Activated naive CD8-positive, alpha-beta T cell treated with anti-CD3 and anti-CD28 coated beads, Interleukin-2, amount 50 U/mL, for 24 hours (primary cell): ENCODE measurements at regions not wholly inside any gene's neighbourhood (a gene's known extent, or its start where the extent isn't known, plus 50 kb on each side); places are given as distances from the start of the nearest gene placed in this dataset.

ENCODE experiments used
- ATAC-seq: fragments of 150-1000 bp; cut with Tn5 transposase; one replicate; pipeline ENCODE4 v1.10.0; 2021
- DNase-seq: peaks from one replicate; pipeline ENCODE4 v3.0.0; 2021
- H3K27ac Mint-ChIP-seq: one replicate; pipeline ENCODE4 v1.8.0; 2021; ENCODE audit warnings: mild to moderate bottlenecking, mixed read lengths
- H3K27me3 Mint-ChIP-seq: one replicate; pipeline ENCODE4 v1.8.0; 2021; ENCODE audit warnings: mixed read lengths
- H3K36me3 Mint-ChIP-seq: one replicate; pipeline ENCODE4 v1.8.0; 2021; ENCODE audit warnings: low read depth, mixed read lengths
- H3K4me1 Mint-ChIP-seq: one replicate; pipeline ENCODE4 v1.8.0; 2021; ENCODE audit warnings: mixed read lengths
- H3K4me3 Mint-ChIP-seq: one replicate; pipeline ENCODE4 v1.8.0; 2021; ENCODE audit warnings: mild to moderate bottlenecking, moderate library complexity, mixed read lengths
- H3K9me3 Mint-ChIP-seq: one replicate; pipeline ENCODE4 v1.8.0; 2021; ENCODE audit warnings: mixed read lengths

DNA sequence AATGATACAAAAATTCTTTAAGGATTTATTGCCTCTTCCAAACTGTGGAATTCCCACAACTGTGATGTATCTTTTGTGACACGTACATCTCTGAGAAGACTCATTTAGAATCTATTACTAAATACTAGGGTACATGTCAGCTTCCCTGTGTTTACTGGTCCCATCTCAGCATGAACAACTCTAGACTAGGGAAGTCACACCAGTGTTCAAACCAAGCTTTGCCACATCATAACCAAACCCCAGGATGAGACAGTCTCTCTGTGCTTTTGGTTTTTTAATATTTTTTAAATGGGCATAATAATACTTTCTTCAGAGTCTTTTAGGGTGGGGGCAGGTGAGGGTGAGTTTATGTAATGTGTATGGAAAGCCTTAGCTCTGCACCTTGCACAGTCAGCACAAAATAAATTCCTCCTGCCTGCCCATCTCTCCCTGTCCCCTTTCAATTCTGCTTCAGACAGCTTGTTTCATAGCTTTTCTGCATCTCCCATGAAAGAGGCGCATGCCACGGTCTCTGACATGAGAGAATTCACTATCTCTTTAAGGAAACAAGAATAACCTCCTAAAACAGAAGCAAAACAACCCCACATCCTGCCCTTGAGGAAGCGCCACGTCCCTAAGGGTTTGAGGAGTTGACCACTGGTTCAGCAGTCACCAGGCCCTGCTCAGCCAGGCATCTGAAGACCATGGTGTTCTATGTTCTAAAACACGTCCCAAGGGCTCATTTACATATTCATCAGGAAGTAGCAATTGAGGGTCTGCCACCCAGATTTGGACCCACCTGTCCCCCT, 174.5 kb downstream of the USP12 start:
- peaks cover 17% of the 10 kb centered on the region for H3K27me3 Mint-ChIP-seq
- H3K9me3 Mint-ChIP-seq: no peaks in the 10 kb centered on the region
- H3K4me1 Mint-ChIP-seq: peaks cover 13% of the 10 kb centered on the region
- no peak overlapping the region for H3K4me3 Mint-ChIP-seq
- no peak for DNase-seq
- peak; percentile 46 for ATAC-seq
- H3K36me3 Mint-ChIP-seq: no peaks in the 10 kb centered on the region
- H3K27ac Mint-ChIP-seq: no peak overlapping the region

DNA sequence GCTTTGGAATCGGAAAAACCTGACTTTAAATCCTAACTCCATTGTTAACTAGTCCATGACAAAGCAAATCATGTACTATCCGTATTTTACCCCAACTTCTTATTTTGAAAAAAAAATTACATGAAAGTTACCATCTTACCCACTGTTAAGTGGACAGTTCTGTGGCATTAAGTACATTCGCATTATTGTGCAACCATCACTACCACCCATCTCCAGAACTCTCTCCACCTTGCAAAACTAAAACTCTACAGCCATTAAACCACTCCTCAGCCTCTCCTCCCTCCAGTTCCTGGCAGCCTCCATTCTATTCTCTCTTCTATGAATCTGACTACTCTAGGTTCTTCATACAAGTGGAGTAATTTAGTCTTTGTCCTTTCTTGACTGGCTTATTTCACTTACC, 176.5 kb downstream of the USP12 start:
- no peak for DNase-seq
- Mint-ChIP-seq H3K4me3 (no peak overlapping the region), H3K9me3 (no peaks in the 10 kb centered on the region), H3K36me3 (no peaks in the 10 kb centered on the region), H3K27ac (no peak overlapping the region), H3K4me1 (peaks cover 11% of the 10 kb centered on the region), H3K27me3 (peaks cover 11% of the 10 kb centered on the region)
- no peak for ATAC-seq

DNA sequence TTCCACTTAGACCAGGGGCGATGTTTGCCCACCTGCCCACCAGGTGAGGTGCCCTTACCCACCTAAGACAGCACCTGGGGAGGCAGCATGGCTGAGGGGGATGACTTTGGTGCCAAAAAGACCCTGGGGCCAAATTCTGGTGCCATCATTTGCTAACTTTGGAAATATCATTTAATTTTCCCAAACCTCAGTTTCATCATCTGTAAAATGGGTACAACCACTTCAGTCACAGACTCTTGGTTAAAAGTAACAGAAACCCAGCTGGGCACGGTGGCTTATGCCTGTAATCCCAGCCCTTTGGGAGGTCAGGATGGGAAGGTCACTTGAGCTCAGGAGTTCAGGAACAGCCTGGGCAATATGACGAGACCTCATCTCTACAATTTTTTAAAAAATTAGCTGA, 177.8 kb downstream of the USP12 start:
- no peaks in the 10 kb centered on the region for H3K36me3 Mint-ChIP-seq
- no peak overlapping the region for H3K4me3 Mint-ChIP-seq
- H3K27ac Mint-ChIP-seq: no peak overlapping the region
- no peaks in the 10 kb centered on the region for H3K9me3 Mint-ChIP-seq
- ATAC-seq (no peak), DNase-seq (no peak)
- H3K27me3 Mint-ChIP-seq: peaks cover 10% of the 10 kb centered on the region
- H3K4me1 Mint-ChIP-seq: peaks cover 11% of the 10 kb centered on the region

DNA sequence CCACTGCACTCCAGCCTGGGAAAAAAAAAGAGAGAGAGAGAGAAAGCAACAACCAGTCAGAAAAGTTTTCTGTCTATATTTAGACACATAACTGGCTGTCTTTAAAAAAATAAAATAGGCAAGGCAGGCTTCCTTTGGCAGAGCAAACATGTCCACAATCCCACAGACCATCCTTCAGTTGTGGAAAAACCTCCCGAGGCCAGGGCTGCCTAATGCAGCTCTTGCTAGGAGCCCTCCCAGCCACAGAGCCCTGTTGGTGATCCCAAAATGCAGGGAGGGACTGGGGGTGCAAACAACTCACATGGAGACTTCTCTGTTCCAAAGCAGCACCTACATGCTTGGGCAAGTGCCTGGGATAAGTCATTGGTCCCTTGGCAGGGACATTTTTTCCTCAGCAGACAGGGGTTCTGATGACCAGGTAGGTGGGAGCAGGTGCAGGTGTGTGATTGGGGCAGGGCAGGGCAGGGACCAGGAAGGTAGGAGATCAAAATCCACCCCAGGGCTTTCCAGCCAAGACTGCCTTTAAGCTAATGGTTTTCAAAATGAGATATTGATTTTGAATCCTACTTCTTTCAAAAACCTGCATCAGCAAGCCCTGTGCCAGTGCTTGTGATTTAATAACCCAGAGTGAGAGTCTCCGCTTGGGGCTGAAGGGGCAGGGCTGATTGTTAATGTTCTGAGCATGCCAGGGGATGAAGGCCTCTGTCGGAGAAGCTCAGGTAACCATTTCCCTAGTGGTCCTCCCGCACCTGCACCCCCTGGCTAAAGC, 178.5 kb downstream of the USP12 start:
- peaks cover 7% of the 10 kb centered on the region for H3K4me1 Mint-ChIP-seq
- ATAC-seq (no peak), DNase-seq (no peak)
- peaks cover 8% of the 10 kb centered on the region for H3K27me3 Mint-ChIP-seq
- no peaks in the 10 kb centered on the region for H3K36me3 Mint-ChIP-seq
- no peaks in the 10 kb centered on the region for H3K9me3 Mint-ChIP-seq
- H3K27ac Mint-ChIP-seq: no peak overlapping the region
- no peak overlapping the region for H3K4me3 Mint-ChIP-seq

DNA sequence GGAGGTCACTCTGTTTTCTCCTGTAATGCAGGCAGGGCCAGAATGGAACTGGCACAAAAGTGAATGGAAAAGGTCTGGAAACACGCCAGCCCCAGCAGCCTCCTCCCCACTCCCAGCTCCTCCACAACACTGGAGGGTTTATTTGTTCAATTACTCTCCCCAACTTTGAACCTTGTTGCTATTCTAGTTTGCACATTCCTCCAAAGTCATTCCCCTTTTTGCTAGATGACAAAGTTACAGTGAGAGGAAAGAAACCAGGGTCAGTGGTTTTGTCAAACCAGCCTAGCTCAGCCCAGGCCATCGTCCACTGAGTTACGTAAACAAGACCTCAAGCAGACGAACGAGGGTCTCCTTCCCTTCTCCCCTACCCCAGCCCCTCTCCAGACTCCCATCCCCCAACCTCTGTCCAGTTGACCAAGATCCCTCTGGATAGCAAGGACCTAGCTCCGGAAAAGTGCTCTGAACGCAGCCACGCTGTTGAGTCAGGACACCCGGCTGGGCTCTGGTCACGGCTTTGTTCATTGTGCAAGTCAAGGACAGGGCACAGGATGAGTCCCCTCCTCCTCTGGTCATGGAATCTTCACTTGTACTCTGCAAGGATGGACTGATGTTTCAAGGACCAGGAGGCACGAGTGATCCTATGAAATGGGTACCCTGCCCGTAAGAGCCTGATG, 180.0 kb downstream of the USP12 start:
- H3K4me3 Mint-ChIP-seq: no peak overlapping the region
- H3K27ac Mint-ChIP-seq: no peak overlapping the region
- no peak for DNase-seq
- H3K4me1 Mint-ChIP-seq: no peaks in the 10 kb centered on the region
- ATAC-seq: no peak
- H3K36me3 Mint-ChIP-seq: no peaks in the 10 kb centered on the region
- peaks cover 6% of the 10 kb centered on the region for H3K27me3 Mint-ChIP-seq
- no peaks in the 10 kb centered on the region for H3K9me3 Mint-ChIP-seq

DNA sequence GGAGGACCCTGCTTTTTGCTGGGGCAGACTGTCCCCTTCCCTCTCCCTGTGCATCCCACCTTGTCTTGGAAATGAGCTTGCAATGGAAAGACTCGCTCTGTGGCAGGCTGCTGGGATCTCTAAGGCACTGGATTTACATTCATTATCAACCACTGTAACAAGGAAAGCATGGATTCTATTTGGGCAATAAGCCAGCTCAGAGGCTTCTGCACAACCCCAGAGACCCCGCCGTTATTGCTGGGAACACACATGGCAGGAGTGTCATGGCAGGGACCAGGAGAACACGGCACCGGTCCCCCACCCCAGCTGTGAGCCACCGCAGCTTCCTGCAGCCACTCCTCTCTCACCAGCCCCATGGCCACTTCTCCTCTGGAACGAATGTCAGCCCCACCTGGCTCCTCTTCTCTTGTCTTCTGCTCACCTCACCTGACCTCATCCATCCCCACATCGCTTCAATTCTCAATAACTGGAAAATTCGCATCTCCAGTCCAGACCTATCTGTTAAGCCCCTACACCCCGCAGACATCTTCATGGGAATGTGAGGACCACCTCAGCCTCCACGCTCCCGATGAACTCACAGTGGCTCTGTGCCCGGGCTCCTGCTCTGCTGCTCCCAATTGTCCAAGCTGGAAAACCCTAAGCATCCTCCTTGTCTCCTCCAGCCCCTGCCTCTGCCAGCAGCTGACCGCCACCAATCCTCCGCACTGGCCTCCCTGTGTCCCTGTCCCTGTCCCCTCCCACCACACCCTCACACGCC, 181.5 kb downstream of the USP12 start:
- DNase-seq: no peak
- H3K27ac Mint-ChIP-seq: no peak overlapping the region
- no peaks in the 10 kb centered on the region for H3K4me1 Mint-ChIP-seq
- H3K36me3 Mint-ChIP-seq: no peaks in the 10 kb centered on the region
- H3K4me3 Mint-ChIP-seq: no peak overlapping the region
- no peaks in the 10 kb centered on the region for H3K9me3 Mint-ChIP-seq
- H3K27me3 Mint-ChIP-seq: peaks cover 5% of the 10 kb centered on the region
- no peak for ATAC-seq

DNA sequence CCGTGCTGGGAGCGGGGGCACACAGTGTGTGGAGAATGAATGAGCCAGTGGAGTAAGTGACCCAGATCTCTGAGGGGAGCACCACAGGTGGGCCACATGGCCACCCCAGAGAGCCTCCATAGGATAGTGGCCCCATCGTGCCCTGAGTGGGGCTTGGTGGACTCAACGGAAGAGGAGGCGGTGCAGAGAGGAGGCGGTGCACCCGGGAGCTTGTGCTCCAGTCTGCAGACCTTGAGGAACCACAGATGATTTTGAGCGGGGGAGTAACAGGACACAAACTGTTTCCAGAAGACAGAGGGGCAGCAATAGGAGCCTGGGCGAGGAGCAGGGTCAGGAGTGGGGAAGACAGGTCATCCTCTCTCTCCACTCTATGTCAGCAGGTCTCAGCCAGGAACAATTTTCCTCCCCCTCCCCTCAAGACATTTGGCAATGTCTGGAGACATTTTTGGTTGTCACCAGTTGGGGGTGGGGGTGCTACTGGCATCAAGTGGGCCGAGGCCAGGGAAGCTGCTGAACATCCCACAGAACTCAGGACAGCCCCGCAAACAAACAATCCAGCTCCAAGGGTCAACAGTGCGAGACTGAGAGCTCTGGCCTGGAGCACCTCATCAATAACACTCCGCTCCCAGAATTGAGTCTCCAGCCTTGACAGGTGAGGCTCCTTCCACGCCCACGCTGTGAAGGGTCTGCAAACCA, 182.2 kb downstream of the USP12 start:
- H3K4me1 Mint-ChIP-seq: no peaks in the 10 kb centered on the region
- no peak overlapping the region for H3K4me3 Mint-ChIP-seq
- H3K27ac Mint-ChIP-seq: no peak overlapping the region
- peaks cover 5% of the 10 kb centered on the region for H3K27me3 Mint-ChIP-seq
- H3K9me3 Mint-ChIP-seq: no peaks in the 10 kb centered on the region
- DNase-seq (no peak), ATAC-seq (no peak)
- H3K36me3 Mint-ChIP-seq: no peaks in the 10 kb centered on the region

DNA sequence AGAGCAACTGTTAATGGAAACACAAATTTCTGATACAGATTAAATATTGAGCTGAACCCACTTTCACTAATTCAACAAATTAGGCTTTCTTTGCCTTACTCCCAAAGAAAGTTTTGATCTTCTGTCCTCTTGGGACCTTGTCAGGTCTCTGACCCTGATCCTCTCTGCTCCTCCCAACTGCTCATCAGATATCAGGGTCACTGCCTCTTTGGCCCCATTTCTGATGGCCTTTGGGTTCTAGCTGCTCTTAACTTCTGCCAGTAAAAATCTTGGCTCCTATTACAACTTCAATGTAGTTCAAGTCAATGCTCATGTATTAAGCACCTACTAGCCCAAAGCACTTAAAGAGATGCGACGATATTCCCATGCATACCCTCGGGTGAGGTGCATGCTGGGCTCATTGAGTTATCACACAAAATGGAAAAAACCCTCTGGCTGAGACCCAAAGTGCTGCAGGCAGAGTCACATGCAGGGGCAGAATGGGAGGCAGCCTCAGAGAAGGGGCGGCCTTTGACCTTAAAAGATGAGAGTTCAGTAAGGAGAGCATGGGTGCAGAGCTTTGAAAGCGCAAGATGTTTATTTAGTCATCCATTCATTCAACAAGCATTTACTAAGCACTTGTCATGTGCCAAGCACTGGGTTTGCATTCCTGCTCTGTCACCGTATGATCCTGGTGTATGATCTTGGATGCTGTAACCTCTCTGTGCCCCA, 183.4 kb downstream of the USP12 start:
- H3K4me1 Mint-ChIP-seq: no peaks in the 10 kb centered on the region
- DNase-seq (no peak), ATAC-seq (no peak)
- H3K27me3 Mint-ChIP-seq: peaks cover 7% of the 10 kb centered on the region
- H3K9me3 Mint-ChIP-seq: no peaks in the 10 kb centered on the region
- H3K36me3 Mint-ChIP-seq: no peaks in the 10 kb centered on the region
- H3K4me3 Mint-ChIP-seq: no peak overlapping the region
- H3K27ac Mint-ChIP-seq: no peak overlapping the region

DNA sequence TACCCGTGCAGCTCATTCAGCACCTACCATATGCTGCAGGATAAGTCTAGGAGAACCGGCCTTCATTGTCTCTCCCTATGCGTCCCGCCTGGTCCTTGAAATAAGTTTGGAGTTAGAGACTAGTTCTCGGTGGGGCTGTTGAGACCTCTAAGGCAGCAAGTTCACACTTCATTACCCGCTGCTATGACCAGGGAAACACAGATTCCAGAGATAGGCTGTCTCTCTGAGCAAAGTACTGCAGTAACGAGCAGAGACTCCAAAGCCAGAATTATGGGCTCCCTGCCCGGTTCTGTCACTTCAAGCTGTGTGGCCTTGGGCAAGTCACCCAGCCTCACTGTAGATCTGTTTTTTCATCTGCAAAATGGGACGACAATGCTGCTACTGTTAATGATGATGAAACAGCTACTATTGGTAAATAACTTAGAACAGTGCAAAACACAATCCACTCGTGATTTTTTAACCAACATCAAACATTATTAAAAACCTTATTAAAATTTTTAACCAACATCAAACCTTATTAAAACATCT, 184.1 kb downstream of the USP12 start:
- H3K27ac Mint-ChIP-seq: no peak overlapping the region
- no peak overlapping the region for H3K4me3 Mint-ChIP-seq
- no peaks in the 10 kb centered on the region for H3K4me1 Mint-ChIP-seq
- no peaks in the 10 kb centered on the region for H3K9me3 Mint-ChIP-seq
- ATAC-seq (no peak), DNase-seq (no peak)
- no peaks in the 10 kb centered on the region for H3K36me3 Mint-ChIP-seq
- H3K27me3 Mint-ChIP-seq: peaks cover 12% of the 10 kb centered on the region

DNA sequence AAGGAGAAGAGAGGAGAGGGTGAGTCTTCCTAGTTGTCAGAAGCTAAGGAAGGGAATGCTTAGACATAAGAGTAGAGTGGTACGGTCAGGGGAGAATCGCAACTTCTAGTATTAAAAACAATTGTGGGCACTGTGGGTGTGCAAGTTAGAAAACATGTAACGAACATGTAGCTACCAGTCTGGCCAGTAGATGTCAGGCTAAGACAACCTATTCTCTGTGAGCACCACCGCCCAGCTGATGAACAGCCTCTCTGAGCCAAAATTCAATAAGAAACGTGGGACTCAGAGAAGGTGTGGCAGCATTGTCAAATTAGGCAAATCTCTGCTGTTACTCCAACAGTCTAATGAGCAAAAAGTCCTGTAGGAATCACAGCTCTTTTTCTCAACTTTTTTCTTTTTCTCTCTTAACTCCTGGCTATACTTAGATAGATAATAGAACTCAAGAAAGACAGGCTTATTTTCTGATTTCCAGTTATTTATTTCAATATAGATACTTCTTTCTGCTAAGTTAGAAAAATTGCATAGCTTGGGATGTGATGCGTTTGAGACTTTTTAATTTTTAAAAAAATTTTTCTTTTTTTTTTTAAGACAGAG, 186.2 kb downstream of the USP12 start:
- ATAC-seq: peak; percentile 79
- peak; percentile 65 for DNase-seq
- peaks cover 13% of the 10 kb centered on the region for H3K27me3 Mint-ChIP-seq
- no peaks in the 10 kb centered on the region for H3K9me3 Mint-ChIP-seq
- H3K4me3 Mint-ChIP-seq: no peak overlapping the region
- no peak overlapping the region for H3K27ac Mint-ChIP-seq
- H3K36me3 Mint-ChIP-seq: no peaks in the 10 kb centered on the region
- H3K4me1 Mint-ChIP-seq: no peaks in the 10 kb centered on the region

DNA sequence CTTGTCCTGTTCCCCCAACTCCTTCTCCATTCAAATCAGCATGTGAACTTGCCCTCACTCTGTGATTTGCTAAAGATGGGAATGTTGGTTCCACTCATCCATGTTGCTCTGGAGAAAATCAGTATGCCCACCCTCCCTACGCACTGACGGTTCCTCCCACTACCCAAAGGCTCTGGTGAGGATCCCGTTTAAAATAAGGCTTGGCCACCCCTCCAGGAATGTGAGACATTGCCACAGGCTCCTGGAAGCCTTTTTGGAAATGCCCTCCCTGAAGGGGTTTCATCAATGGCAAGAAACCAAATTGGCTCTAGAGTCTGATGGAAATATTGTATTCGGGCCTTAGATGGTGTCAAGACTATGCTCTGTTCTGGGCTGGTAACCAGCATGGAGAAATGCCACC, 187.3 kb downstream of the USP12 start:
- Mint-ChIP-seq H3K27ac (no peak overlapping the region), H3K36me3 (no peaks in the 10 kb centered on the region), H3K27me3 (peaks cover 13% of the 10 kb centered on the region), H3K4me1 (no peaks in the 10 kb centered on the region), H3K4me3 (no peak overlapping the region), H3K9me3 (no peaks in the 10 kb centered on the region)
- no peak for DNase-seq
- ATAC-seq: no peak

DNA sequence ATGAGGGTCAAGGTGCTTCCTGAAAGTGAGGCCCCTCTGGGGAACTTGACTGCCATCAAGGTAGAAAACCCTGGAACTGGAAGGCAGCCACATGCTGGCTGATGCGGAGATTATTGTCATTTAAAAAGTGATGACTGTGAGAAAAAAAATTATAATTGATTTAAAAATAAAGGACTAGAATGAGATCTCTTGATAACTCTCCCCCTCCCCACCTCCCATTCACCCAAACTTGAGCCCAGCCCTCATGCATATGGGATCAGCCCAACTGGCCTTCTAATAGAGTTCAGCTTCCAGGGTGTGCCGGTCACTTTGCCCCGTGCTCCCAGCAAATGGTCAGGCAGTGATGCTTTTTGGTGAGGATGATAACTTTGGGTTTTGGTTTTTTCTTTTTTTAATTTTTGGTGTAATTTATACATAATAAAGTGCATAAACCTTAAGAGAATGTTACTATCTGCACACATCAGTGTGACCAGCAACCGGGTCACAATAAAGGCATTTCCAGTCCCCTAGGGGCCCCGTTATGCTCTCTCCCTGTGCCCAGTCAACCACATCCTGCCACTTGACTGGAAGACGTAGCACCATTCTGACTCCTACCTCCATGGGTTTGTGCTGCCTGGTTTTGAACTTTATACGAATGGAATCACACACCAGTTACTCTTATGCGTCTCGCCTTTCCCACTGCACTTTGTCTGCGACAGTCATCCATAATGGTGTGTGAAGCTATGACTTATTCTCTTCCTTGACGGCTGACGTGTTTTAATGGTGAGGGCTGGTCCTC, 187.9 kb downstream of the USP12 start:
- no peak overlapping the region for H3K4me3 Mint-ChIP-seq
- no peak for ATAC-seq

More for the DNA sequence above, 187.9 kb downstream of the USP12 start:
- Mint-ChIP-seq H3K4me1 (no peaks in the 10 kb centered on the region), H3K27me3 (peaks cover 13% of the 10 kb centered on the region), H3K27ac (no peak overlapping the region), H3K36me3 (no peaks in the 10 kb centered on the region), H3K9me3 (no peaks in the 10 kb centered on the region)
- DNase-seq: no peak
